ENCODE measurements at regions not wholly inside any gene's neighbourhood (a gene's known extent, or its start where the extent isn't known, plus 50 kb on each side); places are given as distances from the start of the nearest gene placed in this dataset.

GRCh38 chr9:129504404-129504803 is 116.5 kb downstream of the C9orf50 start:
- DNase-seq, result no peak

- no peak for DNase-seq
These were observed 119.1 kb downstream of the C9orf50 start for GRCh38 chr9:129501771-129502319.

- no peak for DNase-seq
These were observed 119.8 kb downstream of the C9orf50 start for GRCh38 chr9:129500863-129501770.

- no peak for DNase-seq
These were observed 120.6 kb downstream of the C9orf50 start for GRCh38 chr9:129500161-129500862.

GRCh38 chr9:129498451-129499384 is 122.2 kb downstream of the C9orf50 start:
- no peak for DNase-seq

- no peak for DNase-seq
These were observed 123.0 kb downstream of the C9orf50 start for GRCh38 chr9:129497813-129498450.

- DNase-seq, result no peak
These were observed 123.7 kb downstream of the C9orf50 start for GRCh38 chr9:129497005-129497812.

- peak; percentile 85 to 94 (median 90) for DNase-seq
These were observed 124.4 kb downstream of the C9orf50 start for GRCh38 chr9:129496473-129497004.

GRCh38 chr9:129495620-129496472 is 125.1 kb downstream of the C9orf50 start:
- peak; percentile 84 to 94 (median 88) for DNase-seq

- DNase-seq, result no peak
These were observed 126.7 kb downstream of the C9orf50 start for GRCh38 chr9:129494113-129494789.

GRCh38 chr9:129493706-129494047 is 127.2 kb downstream of the C9orf50 start:
- DNase-seq, result no peak

GRCh38 chr9:129493002-129493705 is 127.7 kb downstream of the C9orf50 start:
- no peak for DNase-seq

- peak in 2 of 3 donors; percentile 52 to 64 for DNase-seq
These were observed 129.4 kb downstream of the C9orf50 start for GRCh38 chr9:129491487-129491855.

- DNase-seq, result peak in 1 of 3 donors; percentile 54
These were observed 130.1 kb downstream of the C9orf50 start for GRCh38 chr9:129490583-129491486.

- no peak for DNase-seq
These were observed 130.9 kb downstream of the C9orf50 start for GRCh38 chr9:129489838-129490582.

GRCh38 chr9:129487658-129488483 is 133.0 kb downstream of the C9orf50 start:
- DNase-seq, result peak; percentile 49 to 50 (median 50)
